Neural cell (in vitro differentiated cells): ENCODE measurements at regions not wholly inside any gene's neighbourhood (a gene's known extent, or its start where the extent isn't known, plus 50 kb on each side); places are given as distances from the start of the nearest gene placed in this dataset.

Experiments
- H2AFZ ChIP-seq: fragments of 200-600, 300-800 bp; sonication (generic), shearing (Covaris generic); 2 replicates; pipeline ENCODE4 v1.6.0; 2014; ENCODE audit warnings: low read depth, mild to moderate bottlenecking, antibody characterized with exemption, low read length, moderate library complexity
- H3F3A ChIP-seq: fragments of 200-600 bp; shearing (Covaris generic); 2 replicates; pipeline ENCODE4 v1.6.1; 2016; ENCODE audit warnings: mild to moderate bottlenecking, moderate library complexity, mixed read lengths, antibody characterized with exemption, low read length; ENCODE audit not compliant: insufficient read depth, poor library complexity, severe bottlenecking
- H3K27ac ChIP-seq: fragments of 200-600, 300-800 bp; sonication (generic), shearing (Covaris generic); 2 replicates; pipeline ENCODE4 v1.5.1; 2014; ENCODE audit warnings: mild to moderate bottlenecking, low read length, moderate library complexity
- H3K27me3 ChIP-seq: fragments of 300-800, 200-600 bp; sonication (generic), shearing (Covaris generic); 2 replicates; pipeline ENCODE4 v1.6.0; 2014; ENCODE audit warnings: mild to moderate bottlenecking, low read depth, low read length, moderate library complexity; ENCODE audit not compliant: insufficient read depth
- H3K36me3 ChIP-seq: fragments of 300-800, 200-600 bp; sonication (generic), shearing (Covaris generic); 2 replicates; pipeline ENCODE4 v1.5.1; 2014; ENCODE audit warnings: mild to moderate bottlenecking, antibody characterized with exemption, low read length, moderate library complexity; ENCODE audit not compliant: insufficient read depth
- H3K4me2 ChIP-seq: fragments of 300-800, 200-600 bp; sonication (generic), shearing (Covaris generic); 2 replicates; pipeline ENCODE4 v1.6.0; 2014; ENCODE audit warnings: mild to moderate bottlenecking, low read length
- H3K4me3 ChIP-seq: fragments of 300-800, 200-600 bp; sonication (generic), shearing (Covaris generic); 2 replicates; pipeline ENCODE4 v1.5.1; 2014; ENCODE audit warnings: mild to moderate bottlenecking, low read length, moderate library complexity
- H3K79me2 ChIP-seq: fragments of 200-600 bp; shearing (Covaris generic); replicated peaks from 2 replicates; pipeline ENCODE4 v1.6.0; 2014; ENCODE audit warnings: mild to moderate bottlenecking, low read length, moderate library complexity; ENCODE audit not compliant: insufficient read depth
- H3K9ac ChIP-seq: fragments of 300-800, 200-600 bp; sonication (generic), shearing (Covaris generic); 2 replicates; pipeline ENCODE4 v1.6.1; 2016; ENCODE audit warnings: mild to moderate bottlenecking, low read length, mixed read lengths
- H3K9me2 ChIP-seq: fragments of 200-600 bp; shearing (Covaris generic); 2 replicates; pipeline ENCODE4 v1.6.1; 2016; ENCODE audit warnings: mild to moderate bottlenecking, low read length, mixed read lengths; ENCODE audit not compliant: insufficient read depth
- H3K9me3 ChIP-seq: fragments of 200-600, 300-800 bp; sonication (generic), shearing (Covaris generic); 2 replicates; pipeline ENCODE4 v1.6.1; 2016; ENCODE audit warnings: mild to moderate bottlenecking, mixed run types, low read length, moderate library complexity, mixed read lengths
- H4K20me1 ChIP-seq: fragments of 200-600 bp; shearing (Covaris generic); 2 replicates; pipeline ENCODE4 v1.6.1; 2016; ENCODE audit warnings: mild to moderate bottlenecking, mixed run types; ENCODE audit not compliant: insufficient read depth
- EP300 ChIP-seq: fragments of 450-650 bp; conservative IDR thresholded peaks from 2 replicates; pipeline ENCODE4 v1.6.1; 2014; ENCODE audit warnings: antibody characterized with exemption, mild to moderate bottlenecking, moderate library complexity; ENCODE audit not compliant: poor library complexity, severe bottlenecking
- EZH2 ChIP-seq: fragments of 200-600, 300-800 bp; shearing (Covaris generic), sonication (generic); IDR thresholded peaks from 2 replicates; pipeline ENCODE4 v1.6.1; 2014; ENCODE audit warnings: antibody characterized with exemption, low read length, borderline replicate concordance, mild to moderate bottlenecking; ENCODE audit not compliant: insufficient read depth, poor library complexity, severe bottlenecking
- MXI1 ChIP-seq: fragments of 450-650 bp; conservative IDR thresholded peaks from 2 replicates; pipeline ENCODE4 v1.6.1; 2014; ENCODE audit warnings: antibody characterized with exemption, mild to moderate bottlenecking; ENCODE audit not compliant: poor library complexity, severe bottlenecking
- POLR2AphosphoS5 ChIP-seq: IDR thresholded peaks from 2 replicates; pipeline ENCODE4 v1.6.1; 2012
- RAD21 ChIP-seq: fragments of 450-650 bp; conservative IDR thresholded peaks from 2 replicates; pipeline ENCODE4 v1.6.1; 2014; ENCODE audit warnings: antibody characterized with exemption, mild to moderate bottlenecking, moderate library complexity
- SMC3 ChIP-seq: fragments of 450-650 bp; conservative IDR thresholded peaks from 2 replicates; pipeline ENCODE4 v1.6.1; 2014; ENCODE audit warnings: antibody characterized with exemption, mild to moderate bottlenecking, moderate library complexity; ENCODE audit not compliant: poor library complexity
- TAF1 ChIP-seq: IDR thresholded peaks from 2 replicates; pipeline ENCODE4 v1.6.1; 2012; ENCODE audit warnings: low read depth
- TF ChIP-seq, protein P1 (sequence below): fragments of 450-650 bp; IDR thresholded peaks from 2 replicates; pipeline ENCODE4 v1.5.1; 2014; ENCODE audit warnings: antibody characterized with exemption, mild to moderate bottlenecking, moderate library complexity; ENCODE audit not compliant: poor library complexity, severe bottlenecking
- TF ChIP-seq, protein P2 (sequence below): IDR thresholded peaks from 2 replicates; pipeline ENCODE4 v1.6.1; 2012; ENCODE audit warnings: borderline replicate concordance

DNA sequence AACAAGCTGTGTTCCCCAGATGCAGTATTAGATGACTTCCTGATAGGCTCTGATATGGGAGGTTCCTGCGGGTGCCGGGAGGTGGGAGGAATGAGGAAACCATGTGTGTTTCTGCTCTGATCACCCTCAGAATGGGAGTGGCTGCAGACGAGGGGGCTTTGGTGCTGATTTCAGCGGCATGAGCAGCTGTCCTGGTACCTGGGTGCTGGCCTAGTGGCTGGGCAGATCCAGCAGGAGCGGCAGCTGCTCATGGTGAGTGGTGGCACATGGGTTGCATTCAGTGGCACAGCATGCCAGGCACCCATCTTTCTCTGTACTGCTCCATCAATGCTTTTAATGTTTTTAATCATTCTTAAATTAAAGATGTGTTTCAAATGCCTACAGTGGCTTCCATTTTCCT, 177.2 kb upstream of the NETO1 start:
- H4K20me1 ChIP-seq: no peaks in the 10 kb centered on the region
- no peak overlapping the region for H3K4me3 ChIP-seq
- H3K9me3 ChIP-seq: peaks cover 4% of the 10 kb centered on the region
- H3K36me3 ChIP-seq: no peaks in the 10 kb centered on the region
- H3K9me2 ChIP-seq: no peaks in the 10 kb centered on the region
- H2AFZ ChIP-seq: no peak overlapping the region
- no peaks in the 10 kb centered on the region for H3F3A ChIP-seq
- no peaks in the 10 kb centered on the region for H3K27me3 ChIP-seq
- H3K4me2 ChIP-seq: no peak overlapping the region
- no peak overlapping the region for H3K9ac ChIP-seq
- TF ChIP-seq MXI1 (no peak), TAF1 (no peak), POLR2AphosphoS5 (no peak), EZH2 (no peak), SMC3 (no peak), RAD21 (no peak), EP300 (no peak)
- TF ChIP-seq, protein P1, sequence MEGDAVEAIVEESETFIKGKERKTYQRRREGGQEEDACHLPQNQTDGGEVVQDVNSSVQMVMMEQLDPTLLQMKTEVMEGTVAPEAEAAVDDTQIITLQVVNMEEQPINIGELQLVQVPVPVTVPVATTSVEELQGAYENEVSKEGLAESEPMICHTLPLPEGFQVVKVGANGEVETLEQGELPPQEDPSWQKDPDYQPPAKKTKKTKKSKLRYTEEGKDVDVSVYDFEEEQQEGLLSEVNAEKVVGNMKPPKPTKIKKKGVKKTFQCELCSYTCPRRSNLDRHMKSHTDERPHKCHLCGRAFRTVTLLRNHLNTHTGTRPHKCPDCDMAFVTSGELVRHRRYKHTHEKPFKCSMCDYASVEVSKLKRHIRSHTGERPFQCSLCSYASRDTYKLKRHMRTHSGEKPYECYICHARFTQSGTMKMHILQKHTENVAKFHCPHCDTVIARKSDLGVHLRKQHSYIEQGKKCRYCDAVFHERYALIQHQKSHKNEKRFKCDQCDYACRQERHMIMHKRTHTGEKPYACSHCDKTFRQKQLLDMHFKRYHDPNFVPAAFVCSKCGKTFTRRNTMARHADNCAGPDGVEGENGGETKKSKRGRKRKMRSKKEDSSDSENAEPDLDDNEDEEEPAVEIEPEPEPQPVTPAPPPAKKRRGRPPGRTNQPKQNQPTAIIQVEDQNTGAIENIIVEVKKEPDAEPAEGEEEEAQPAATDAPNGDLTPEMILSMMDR: no peak
- TF ChIP-seq, protein P2, sequence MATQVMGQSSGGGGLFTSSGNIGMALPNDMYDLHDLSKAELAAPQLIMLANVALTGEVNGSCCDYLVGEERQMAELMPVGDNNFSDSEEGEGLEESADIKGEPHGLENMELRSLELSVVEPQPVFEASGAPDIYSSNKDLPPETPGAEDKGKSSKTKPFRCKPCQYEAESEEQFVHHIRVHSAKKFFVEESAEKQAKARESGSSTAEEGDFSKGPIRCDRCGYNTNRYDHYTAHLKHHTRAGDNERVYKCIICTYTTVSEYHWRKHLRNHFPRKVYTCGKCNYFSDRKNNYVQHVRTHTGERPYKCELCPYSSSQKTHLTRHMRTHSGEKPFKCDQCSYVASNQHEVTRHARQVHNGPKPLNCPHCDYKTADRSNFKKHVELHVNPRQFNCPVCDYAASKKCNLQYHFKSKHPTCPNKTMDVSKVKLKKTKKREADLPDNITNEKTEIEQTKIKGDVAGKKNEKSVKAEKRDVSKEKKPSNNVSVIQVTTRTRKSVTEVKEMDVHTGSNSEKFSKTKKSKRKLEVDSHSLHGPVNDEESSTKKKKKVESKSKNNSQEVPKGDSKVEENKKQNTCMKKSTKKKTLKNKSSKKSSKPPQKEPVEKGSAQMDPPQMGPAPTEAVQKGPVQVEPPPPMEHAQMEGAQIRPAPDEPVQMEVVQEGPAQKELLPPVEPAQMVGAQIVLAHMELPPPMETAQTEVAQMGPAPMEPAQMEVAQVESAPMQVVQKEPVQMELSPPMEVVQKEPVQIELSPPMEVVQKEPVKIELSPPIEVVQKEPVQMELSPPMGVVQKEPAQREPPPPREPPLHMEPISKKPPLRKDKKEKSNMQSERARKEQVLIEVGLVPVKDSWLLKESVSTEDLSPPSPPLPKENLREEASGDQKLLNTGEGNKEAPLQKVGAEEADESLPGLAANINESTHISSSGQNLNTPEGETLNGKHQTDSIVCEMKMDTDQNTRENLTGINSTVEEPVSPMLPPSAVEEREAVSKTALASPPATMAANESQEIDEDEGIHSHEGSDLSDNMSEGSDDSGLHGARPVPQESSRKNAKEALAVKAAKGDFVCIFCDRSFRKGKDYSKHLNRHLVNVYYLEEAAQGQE: no peak
- no peaks in the 10 kb centered on the region for H3K79me2 ChIP-seq
- no peak overlapping the region for H3K27ac ChIP-seq

DNA sequence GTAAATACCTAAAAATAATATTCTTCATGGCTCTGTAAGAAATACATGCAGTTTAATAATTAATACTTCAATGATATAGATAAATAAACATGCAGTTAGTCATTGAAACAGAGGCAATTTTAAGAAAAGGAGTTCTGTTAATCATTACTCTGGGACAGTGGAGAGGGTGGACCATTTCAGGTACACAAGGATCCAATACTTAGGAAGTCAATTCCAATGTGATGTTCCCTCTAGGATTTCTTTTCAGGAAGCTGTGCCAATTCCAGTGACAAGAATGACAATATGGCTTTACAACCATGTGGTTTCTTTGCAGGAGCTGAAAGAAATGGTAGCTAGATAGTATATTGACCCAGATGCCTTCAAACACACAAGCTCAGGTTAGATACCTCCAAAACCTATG, 175.8 kb upstream of the NETO1 start:
- H3K36me3 ChIP-seq: no peaks in the 10 kb centered on the region
- H3K27ac ChIP-seq: no peak overlapping the region
- no peaks in the 10 kb centered on the region for H4K20me1 ChIP-seq
- no peaks in the 10 kb centered on the region for H3K9me2 ChIP-seq
- H3K9me3 ChIP-seq: no peaks in the 10 kb centered on the region
- H3F3A ChIP-seq: no peaks in the 10 kb centered on the region
- no peaks in the 10 kb centered on the region for H3K79me2 ChIP-seq
- H3K9ac ChIP-seq: no peak overlapping the region
- H3K4me3 ChIP-seq: no peak overlapping the region
- no peak overlapping the region for H2AFZ ChIP-seq
- TF ChIP-seq EZH2 (no peak), MXI1 (no peak), TAF1 (no peak), SMC3 (no peak), RAD21 (no peak), POLR2AphosphoS5 (no peak)
- TF ChIP-seq, protein P2: no peak
- H3K27me3 ChIP-seq: no peaks in the 10 kb centered on the region
- no peak overlapping the region for H3K4me2 ChIP-seq
